Femur (tissue), 1 donor: ENCODE measurements at regions not wholly inside any gene's neighbourhood (a gene's known extent, or its start where the extent isn't known, plus 50 kb on each side); places are given as distances from the start of the nearest gene placed in this dataset.

Experiments
- DNase-seq: peaks from one replicate; pipeline ENCODE4 v3.0.0-alpha.2; 2017

DNA sequence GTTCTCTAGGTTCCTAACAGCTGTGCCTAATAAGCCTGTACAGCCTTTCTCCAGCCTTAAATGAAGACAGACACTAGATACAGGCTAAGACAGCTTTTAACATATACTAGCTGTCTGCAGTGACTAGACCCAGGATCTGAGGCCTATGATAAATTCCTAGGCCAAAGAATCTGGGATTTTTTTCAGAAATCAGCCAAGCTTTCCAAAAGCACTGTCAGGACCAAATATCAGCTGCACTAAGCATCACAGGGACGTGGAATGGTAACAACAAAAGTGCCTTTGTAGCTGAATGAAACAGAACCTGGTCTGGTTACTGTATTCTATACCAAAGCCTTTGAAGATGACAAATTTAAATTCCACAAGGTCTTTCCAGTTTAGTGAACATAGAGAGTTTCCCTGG lies 77.9 kb upstream of the DOCK9 start:
- DNase-seq = no peak

DNA sequence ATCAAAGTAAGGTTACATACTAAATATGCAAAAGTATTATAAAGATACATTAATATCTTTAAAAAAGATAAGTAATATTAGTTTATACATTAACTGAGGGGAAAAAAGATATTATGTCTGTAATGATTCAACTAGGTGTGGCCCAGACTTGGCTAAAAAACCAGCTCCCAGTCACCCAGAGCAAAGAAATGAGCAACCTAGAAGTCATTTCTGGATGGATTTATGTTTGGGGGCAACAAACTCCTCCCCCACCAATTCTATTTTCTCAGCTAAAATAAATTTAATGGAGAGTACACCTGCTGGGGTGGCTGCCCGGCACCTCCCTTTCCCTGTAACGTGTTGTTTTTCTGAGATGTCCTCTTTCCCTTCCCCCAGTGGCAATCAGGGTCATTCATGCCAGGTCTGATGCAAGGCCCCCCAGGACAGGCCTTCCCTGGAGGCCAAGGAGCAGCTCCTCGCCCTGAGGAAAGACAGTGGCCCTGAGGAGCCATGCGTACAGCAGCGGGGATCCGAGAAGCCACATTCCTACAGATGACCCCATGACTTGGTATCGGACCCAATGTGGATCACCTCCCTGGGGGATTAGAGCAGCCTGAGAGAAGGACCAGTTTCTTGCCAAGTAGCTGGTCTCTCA lies 78.6 kb upstream of the DOCK9 start:
- no peak for DNase-seq

DNA sequence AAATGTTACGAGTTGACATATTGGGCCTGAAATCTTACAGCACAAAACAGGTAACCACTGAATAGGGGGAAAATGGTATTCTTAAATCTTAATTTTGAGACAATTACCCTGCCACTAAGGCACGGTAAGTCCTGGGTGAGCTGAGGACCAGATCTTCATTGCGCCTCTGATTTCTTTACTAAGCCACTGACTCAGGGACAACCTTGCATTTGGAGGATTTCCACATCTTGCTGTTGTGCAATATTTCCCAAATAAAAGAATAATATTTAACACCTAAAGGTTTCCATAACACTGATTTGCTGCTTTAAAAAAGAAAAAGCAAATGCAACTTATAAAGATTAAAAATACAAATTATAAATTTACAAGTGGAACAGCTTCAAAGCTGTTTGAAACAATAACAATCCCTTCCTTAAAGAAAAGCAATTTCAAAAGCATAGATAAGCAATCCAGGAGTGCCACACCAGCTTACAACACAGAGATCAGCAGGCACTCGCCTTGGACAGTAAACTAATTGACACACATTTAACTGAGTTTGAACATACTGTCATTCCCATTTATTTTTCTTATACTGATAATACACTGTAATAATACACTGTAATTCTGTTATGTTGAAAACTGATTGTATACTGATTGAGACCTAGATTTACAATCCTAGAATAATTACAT lies 79.6 kb upstream of the DOCK9 start:
- DNase-seq = no peak

DNA sequence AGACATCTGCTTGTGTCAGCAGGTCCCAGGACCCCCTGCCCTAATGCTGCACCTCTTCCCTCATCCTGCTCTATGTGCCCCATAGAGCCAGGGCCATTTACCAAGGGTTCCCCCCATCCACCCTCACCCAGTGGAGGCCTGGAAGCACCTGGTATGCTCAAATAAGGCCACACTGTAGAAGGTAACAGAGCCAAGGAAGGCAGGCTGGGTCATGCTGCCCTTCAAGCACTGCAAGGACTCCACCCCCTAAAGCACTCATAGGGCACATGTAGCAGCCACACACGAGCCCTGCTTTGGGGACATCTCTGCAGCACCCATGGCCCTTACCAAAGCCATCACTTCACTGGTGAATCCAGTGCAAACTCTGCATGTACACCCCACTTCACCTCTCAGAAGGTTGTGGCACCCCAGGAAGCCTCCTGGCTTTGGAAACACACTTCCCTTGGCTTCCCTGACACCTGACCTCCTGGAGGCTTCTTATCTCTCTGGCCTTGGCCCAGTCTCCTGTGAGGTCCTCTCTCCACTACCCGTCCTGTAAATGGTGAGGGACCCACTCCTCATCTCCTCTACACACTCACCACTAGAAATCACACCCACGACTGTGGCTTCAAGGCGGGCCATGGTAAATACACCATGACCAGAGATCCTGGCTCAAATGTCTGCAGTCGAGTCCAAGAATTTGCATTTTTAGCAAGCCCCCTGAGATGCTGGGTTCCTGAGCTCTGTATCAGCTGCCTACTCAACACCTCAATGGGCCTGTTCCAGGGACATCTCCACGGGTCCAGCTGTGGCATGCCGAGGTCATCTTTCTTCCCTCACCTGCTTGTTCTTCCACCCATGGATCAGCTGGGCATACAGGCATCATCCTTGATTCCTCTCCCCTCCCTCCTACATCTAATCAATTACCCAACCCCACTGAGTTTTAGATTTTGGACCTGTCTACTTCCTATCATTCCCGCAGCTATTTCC lies 80.9 kb upstream of the DOCK9 start:
- no peak for DNase-seq

DNA sequence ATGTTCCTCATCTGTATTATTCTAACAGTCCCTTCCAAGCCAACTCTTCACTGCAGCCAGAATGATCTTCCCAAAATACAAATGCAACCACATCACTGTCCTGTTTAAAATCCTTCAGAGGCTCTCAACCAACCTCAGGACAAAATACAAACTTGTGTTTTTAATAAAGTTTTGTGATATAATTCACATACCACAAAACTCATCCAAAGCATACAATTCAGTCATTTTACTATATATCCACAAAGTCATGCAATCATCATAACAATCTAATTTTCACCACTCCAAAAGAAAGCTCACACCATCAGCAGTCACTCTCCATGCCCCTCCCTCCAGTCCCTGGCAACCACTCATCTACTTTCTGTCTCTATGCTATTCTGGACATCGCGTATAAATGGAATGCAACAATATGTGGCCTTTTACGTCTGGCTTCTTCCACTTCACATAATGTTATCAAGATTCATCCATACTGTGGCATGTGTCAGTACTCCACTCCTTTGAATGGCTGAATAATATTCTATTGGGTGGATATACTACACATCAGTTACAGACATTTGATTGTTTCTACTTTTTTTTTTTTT lies 81.7 kb upstream of the DOCK9 start:
- no peak for DNase-seq

DNA sequence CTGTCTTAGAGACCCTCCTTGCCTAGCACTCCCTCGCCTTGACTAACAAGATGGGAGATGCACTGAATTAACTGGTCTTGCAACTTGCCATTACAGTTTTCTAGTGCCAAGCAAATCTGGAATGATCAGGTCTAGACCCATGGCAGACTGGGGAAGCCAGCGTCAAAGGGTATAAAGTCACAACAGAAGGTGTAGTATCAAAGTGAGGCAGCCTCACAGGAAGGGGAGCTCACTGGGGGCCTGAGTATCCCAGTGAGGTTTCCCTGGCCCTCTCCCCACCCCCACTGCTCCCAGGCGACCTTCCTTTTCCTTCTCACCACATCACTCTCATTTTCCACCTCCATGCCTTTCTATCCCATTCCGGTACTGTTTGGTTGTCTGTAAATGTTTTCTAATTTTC lies 83.5 kb upstream of the DOCK9 start:
- DNase-seq = no peak

DNA sequence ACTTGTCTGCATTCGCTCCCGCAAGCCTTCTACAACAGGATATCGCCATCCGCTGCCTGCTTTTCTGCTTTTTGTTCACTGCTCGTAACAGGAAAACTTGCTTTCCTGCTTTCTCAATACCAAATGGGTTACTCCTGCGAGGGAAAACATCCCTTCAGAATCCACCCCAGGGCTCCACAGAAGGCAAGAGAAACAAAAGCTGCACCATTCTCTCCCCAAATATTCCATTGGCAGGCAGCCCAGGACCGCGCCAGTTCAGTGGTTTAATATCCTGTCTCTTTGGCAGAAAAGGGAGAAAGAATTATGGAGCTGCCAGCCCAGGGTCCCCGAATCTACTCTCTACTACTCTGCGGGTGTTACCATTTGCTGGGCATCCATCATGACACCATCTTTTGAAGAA lies 84.7 kb upstream of the DOCK9 start:
- peak; percentile 56 for DNase-seq

DNA sequence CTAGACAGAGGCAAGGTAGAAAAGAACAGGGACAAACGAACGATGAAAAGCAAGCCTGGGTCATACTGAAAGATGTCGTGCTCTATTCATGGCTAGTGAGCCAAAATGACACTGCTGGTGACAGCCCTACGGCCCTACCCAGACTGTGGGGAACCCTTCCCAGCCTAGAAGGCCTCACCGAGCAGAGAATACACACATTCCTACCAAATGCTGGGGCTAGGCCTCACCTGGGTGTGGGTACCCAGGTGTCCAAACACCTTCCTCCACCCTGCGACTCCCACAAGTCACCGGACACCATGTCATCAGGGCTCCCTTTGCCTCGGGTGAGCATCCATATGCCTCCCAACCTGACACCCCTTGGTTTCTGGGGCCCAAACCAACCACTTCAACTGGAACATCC lies 85.3 kb upstream of the DOCK9 start:
- DNase-seq = no peak

DNA sequence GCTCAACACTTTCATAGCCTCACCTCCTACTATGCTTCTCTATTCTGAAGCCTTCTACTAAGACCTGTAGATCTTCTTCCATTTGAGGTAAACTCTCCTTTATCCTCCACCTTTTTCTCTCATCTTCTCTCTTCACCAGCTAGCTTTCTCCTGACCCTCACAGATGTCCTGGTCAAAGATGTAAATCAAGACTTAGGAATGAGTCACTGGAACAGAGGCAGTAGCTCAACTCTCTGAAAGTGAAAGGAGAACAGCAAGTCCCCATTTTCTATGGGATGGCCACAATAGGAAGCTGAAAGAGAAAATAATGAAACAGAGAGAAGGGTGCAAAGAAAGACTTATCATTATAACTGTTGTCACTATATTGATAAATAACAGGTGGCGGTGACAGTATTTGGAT lies 86.1 kb upstream of the DOCK9 start:
- no peak for DNase-seq

DNA sequence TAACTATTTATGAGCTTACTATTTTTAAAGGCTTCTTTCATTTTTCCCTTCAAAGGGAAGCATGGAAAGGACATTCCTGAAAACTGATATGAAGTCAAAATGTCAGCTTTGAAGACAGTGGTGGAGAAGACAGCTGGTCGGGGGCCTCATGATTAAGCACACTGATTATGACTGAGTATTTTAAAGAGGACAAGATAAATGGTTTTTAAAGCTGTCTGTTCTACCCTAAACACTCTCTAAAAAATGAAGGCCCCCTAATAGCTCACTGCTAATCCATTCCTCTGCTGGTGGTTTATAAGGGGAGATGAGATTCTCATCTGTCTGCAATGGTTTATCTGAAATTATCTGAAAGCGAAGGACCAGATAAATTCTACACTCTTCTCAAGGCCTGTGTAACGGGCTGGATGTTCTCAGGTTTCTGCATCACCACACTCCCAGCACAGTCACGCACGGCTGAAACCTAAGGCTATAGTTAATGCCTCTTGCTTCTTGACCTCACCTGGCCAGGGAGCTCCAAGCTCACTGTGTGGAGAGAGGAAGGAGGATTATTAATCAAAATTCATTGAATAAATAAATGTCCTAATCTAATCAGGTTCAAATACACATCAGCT lies 86.9 kb upstream of the DOCK9 start:
- no peak for DNase-seq

DNA sequence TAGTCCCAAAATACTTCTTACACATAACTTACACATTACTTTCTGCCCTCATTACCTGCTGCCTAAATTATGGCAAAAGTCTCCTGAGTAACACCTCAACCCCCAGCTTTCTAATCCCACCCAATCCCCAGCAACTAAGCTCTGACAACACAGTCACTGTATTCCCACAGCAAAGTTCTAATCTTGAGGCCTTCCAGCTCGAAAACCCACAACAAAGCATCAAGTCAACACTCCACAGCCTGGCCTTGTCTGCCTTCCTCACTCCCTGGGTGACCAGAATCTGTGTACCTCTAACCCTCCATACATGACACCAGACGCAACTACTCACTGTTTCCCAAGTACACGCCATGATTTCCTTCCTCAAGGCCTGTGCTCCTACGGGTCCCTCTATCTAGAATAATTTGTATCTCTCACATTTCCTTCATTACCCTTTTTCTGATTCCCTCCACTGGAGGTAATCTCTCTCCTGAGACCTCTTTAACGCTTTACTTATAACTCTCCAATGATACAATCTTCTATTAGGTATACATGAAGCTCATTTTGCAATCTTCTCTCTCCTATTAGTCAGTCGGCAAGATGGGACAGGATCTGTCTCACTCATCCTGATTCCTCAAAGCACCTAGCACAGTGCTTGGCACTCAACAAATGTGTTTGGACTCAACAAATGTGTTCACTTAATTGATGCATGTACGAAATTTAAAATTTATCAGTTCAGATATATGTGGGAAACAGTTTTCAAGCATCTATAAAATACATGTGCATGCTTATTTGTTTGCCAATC lies 87.6 kb upstream of the DOCK9 start:
- DNase-seq = no peak

DNA sequence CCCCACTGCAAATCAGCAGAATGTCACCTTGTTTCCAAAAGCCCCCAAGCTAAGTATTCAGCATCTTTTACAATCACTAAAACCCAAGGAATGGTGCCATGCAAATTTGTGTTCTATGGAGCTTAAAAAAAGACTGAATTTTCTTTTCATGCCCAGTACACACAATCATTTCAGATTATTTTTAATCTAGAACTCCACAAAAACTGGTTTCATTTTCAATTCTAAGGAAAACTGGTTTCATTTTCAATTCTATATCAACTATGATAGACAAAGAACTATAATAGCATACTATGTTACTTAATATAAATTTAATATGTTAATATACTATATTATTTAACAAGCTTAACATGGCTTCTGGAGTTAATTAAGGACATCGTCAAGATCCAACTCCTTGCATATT lies 88.4 kb upstream of the DOCK9 start:
- no peak for DNase-seq

DNA sequence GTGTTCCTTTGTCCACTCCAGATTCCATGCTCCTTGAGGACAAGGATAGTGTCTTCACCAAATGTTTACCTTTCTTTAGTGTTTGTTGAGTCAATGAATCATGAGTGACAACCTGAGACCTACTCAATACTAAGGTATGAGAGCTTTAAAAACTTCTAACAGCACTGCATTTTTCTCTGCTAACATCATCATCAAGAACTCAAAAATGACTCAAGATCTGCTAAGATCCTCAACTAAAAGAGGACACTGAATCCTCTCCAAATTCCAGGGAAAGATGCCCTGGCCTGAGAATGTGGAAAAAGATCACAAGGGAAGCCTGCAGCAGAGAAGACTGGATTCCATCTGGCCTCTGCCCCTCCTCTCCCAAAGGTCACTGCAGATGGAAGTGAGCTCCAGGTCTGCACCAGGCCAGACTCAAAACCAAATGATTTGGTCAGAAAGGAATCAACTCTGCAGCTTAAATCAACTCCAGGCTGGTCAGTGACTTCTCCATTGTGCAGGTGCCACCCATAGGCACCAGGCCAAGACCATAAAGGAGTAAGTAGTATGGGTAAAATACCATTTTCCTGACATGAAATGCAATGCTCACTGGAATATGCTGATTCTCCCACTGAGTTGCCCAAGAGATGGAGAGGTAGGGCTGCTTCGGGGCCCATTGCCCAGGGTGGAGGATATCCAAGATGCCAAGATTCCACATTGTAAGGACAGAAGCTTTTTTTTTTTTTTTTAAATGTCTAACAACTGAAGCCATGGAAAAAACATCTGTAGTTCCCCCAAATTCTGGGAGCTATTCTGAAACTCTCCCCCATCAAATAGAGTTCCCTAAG lies 89.5 kb upstream of the DOCK9 start:
- no peak for DNase-seq

DNA sequence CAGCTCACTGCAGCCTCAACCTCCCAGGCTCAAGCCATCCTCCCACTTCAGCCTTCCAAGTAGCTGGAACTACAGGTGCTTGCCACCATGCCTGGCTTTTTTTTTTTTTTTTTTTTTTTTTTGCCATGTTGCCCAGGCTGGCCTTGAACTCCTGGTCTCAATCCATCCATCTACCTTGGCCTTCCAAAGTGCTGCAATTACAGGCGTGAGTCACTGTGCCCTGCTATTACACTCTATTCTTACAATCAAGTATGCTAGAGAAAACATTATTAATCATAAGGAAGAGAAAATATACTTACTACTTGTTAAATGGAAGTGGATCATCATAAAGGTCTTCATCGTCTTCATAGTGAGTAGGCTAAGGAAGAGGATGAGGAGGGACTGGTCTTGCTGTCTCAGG lies 93.3 kb upstream of the DOCK9 start:
- DNase-seq = no peak

DNA sequence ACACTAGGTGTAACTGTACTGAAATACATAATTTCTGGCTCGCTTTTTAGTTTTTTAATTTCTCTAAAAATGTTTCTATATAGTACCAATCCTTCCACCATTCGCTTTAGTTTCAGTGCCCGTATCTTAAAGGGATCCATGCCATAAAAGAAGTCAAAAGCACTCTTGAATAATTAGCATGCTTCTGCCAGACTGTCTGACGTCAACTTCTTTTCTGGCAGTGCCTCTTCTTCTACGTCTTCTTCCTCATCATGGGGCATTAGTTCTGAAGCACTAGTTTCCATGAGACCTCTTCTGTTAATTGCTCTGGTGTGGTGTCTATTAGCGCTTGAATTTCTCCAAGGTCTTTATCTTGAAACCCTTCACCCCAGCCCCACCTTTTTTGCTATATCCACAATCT lies 93.8 kb upstream of the DOCK9 start:
- no peak for DNase-seq

DNA sequence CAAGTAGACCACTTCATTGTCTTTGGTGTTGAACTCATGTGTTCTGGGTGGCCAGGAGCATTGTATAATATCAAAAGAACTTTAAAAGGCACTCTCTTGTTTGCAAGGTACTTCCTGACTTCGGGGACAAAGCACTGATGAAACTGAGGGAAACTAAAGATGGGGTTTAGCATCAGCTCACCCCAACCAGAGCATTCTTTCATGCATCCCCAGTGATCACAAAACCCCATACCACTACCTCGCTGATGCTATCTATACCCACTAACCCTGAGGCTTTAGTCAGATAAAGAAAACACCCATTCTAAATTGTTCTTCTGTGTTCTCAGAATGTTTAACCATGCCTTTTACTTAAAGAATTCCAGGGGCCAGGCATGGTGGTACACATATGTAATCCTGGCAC lies 94.5 kb upstream of the DOCK9 start:
- no peak for DNase-seq

DNA sequence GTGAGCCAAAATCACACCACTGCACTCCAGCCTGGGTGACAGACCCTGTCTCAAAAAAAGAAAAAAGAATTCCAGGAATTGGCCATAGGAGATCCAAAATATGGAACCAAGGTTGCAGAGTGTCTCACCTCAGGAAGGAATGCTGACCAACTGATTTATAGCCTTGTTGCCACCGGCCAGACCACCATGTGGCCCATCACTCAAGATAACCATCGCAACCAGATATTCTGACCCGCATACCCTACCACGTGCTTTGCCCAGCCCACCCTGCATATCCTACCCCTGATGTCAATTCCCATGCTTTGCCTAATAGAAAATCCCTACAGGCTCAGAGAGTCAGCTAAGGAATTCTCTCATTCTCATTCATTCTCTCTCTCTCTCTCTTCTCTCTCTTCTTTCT lies 95.1 kb upstream of the DOCK9 start:
- no peak for DNase-seq

DNA sequence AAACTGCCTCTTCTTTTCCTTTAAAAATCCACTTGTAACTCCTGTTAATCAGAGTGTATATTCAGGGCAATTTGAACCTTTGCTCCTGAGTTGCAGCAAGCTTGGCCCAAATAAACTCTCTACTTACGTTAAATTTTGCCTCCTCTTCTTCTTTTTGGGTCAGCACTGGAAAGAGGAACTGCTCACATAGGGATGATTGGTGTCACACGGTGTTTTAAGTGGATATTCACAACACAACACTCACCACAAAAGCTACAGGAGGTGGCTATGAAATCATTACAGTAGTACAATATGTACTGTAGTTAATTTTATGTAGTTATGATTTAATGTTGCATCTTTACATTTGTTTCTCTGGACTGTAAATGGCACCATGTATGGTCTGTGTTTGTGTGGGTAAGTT lies 96.8 kb upstream of the DOCK9 start:
- DNase-seq = no peak

DNA sequence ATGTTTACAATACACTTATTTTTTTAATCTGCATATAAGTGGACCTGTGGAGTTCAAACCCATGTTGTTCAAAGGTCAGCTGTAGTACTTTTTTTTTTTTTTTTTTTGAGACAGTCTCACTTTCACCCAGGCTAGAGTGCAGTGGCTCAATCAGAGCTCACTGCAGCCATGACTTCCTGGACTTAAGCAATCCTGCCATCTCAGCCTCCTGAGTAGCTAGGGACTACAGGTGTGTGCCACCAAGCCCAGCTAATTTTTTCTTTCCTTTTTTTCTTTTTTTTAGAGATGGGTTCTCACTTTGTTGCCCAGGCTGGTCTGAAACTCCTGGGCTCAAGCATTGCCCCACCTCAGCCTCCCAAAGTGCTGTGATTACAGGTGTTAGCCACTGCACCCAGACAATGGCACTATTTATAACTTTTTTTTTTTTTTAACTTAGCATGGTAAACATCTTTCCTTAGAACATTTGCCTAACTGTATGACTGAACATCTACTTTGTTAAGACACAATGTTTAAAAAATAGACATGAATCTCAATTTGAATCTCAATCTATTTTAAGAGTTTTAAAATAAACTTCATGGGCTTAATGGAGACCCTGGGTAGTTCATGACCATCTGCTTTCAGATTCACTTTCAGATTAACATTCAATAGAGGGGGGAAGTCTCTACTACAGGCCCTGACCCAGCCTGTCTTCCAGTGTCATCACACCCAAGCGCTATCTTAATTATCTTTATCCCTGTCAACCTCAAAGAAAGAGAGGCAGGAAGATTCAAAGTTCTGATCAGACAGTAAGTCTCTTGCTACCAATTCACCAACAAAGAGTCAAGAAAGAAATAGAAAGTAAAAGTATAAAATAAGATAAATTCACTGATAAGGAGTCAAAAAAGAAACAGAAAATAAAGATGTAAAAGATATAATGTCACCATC lies 97.7 kb upstream of the DOCK9 start:
- no peak for DNase-seq
